Epidermal melanocyte (primary cell): ENCODE measurements at regions not wholly inside any gene's neighbourhood (a gene's known extent, or its start where the extent isn't known, plus 50 kb on each side); places are given as distances from the start of the nearest gene placed in this dataset.

Source experiments
- DNase-seq: peaks from one replicate; pipeline ENCODE4 v3.0.0; 2011; ENCODE audit warnings: low spot score; ENCODE audit not compliant: insufficient read length

- DNase-seq, result no peak
Measured at GRCh38 chr4:89599026-89599425, 237.9 kb downstream of the SNCA start.

GRCh38 chr4:89598602-89599001, 238.4 kb downstream of the SNCA start:
- no peak for DNase-seq

GRCh38 chr4:89595125-89595789, 241.7 kb downstream of the SNCA start:
- no peak for DNase-seq

GRCh38 chr4:89590128-89590527, 246.8 kb downstream of the SNCA start:
- no peak for DNase-seq

GRCh38 chr4:89588421-89588820, 248.5 kb downstream of the SNCA start:
- DNase-seq, result no peak

- DNase-seq, result no peak
Measured at GRCh38 chr4:89587364-89587763, 249.6 kb downstream of the SNCA start.

- no peak for DNase-seq
Measured at GRCh38 chr4:89586864-89587263, 250.1 kb downstream of the SNCA start.

GRCh38 chr4:89586318-89586717, 250.6 kb downstream of the SNCA start:
- no peak for DNase-seq

- no peak for DNase-seq
Measured at GRCh38 chr4:89582756-89583505, 254.0 kb downstream of the SNCA start.

GRCh38 chr4:89579771-89580170, 257.2 kb downstream of the SNCA start:
- DNase-seq, result no peak

- DNase-seq, result no peak
Measured at GRCh38 chr4:89576246-89576645, 260.7 kb downstream of the SNCA start.

GRCh38 chr4:89575840-89576239, 261.1 kb downstream of the SNCA start:
- no peak for DNase-seq

GRCh38 chr4:89574176-89574575, 262.8 kb downstream of the SNCA start:
- DNase-seq, result no peak

GRCh38 chr4:89573656-89574055, 263.3 kb downstream of the SNCA start:
- DNase-seq, result no peak

- DNase-seq, result no peak
Measured at GRCh38 chr4:89572224-89572858, 264.6 kb downstream of the SNCA start.

GRCh38 chr4:89570931-89571330, 263.3 kb upstream of the GPRIN3 start:
- no peak for DNase-seq

GRCh38 chr4:89567936-89568335, 260.3 kb upstream of the GPRIN3 start:
- no peak for DNase-seq

- DNase-seq, result no peak
Measured at GRCh38 chr4:89563431-89563830, 255.8 kb upstream of the GPRIN3 start.

GRCh38 chr4:89562746-89563145, 255.1 kb upstream of the GPRIN3 start:
- no peak for DNase-seq

GRCh38 chr4:89561048-89561447, 253.4 kb upstream of the GPRIN3 start:
- no peak for DNase-seq

GRCh38 chr4:89558147-89558546, 250.5 kb upstream of the GPRIN3 start:
- no peak for DNase-seq

GRCh38 chr4:89556601-89557305, 249.2 kb upstream of the GPRIN3 start:
- DNase-seq, result no peak
